Panc1 (cell line): ENCODE measurements at regions not wholly inside any gene's neighbourhood (a gene's known extent, or its start where the extent isn't known, plus 50 kb on each side); places are given as distances from the start of the nearest gene placed in this dataset.
"Not testable (repeated sequence)": the region's sequence is repeated elsewhere in the genome, so short reads cannot be mapped to it uniquely, and the experiment has no call there.

ENCODE experiments used
- ATAC-seq: fragments of 200-7000 bp; cut with Tn5 transposase; 2 replicates; pipeline ENCODE4 v1.9.1; 2020; ENCODE audit warnings: mild to moderate bottlenecking, moderate library complexity
- BruUV-seq: library from RNA; stranded (reverse); fragments of 400-500 nt; replicated peaks from 2 replicates; lab custom pipeline; 2021; lab: Mats Ljungman, UMichigan
- CTCF ChIA-PET: fragments of 300-600 bp; sonication (Branson Sonifier 250); formaldehyde crosslinking; loops from one replicate; lab custom pipeline; 2022; ENCODE audit warnings: antibody characterized with exemption; lab: Charles Lee
- POLR2A ChIA-PET: fragments of 300-600 bp; sonication (Branson Sonifier 250); formaldehyde crosslinking; loops from one replicate; lab custom pipeline; 2022; ENCODE audit warnings: antibody characterized with exemption; lab: Charles Lee
- DNase-seq: peaks from one replicate; pipeline ENCODE4 v3.0.0-alpha.2; 2010; ENCODE audit warnings: low read depth, low spot score
- H3K27ac ChIP-seq: 2 replicates; pipeline ENCODE4 v1.5.1; 2011; ENCODE audit warnings: mild to moderate bottlenecking, low read length, inconsistent platforms
- H3K27me3 ChIP-seq: fragments of 200-500 bp; sonication (Bioruptor generic); 2 replicates; pipeline ENCODE4 v1.6.0; 2014; ENCODE audit warnings: low read length, inconsistent platforms; ENCODE audit not compliant: control insufficient read depth, insufficient read depth
- H3K36me3 ChIP-seq: fragments of 200-500 bp; sonication (Bioruptor generic); 2 replicates; pipeline ENCODE4 v1.5.1; 2014; ENCODE audit warnings: inconsistent platforms, mild to moderate bottlenecking, low read length, moderate library complexity; ENCODE audit not compliant: control insufficient read depth, insufficient read depth
- H3K4me1 ChIP-seq: 2 replicates; pipeline ENCODE4 v1.5.1; 2011; ENCODE audit warnings: inconsistent platforms, mild to moderate bottlenecking, low read length, moderate library complexity; ENCODE audit not compliant: control insufficient read depth, insufficient read depth
- H3K4me3 ChIP-seq, 2 experiments: 2 replicates each; pipeline ENCODE4 v1.5.1; 2011 to 2012; ENCODE audit warnings: low read depth in 2 of 2, low read length in 2 of 2, mild to moderate bottlenecking in 2 of 2, inconsistent platforms in 1 of 2, moderate library complexity in 1 of 2
- H3K9me3 ChIP-seq: fragments of 200-500 bp; sonication (Bioruptor generic); 2 replicates; pipeline ENCODE4 v1.5.1; 2014; ENCODE audit warnings: low read depth, mild to moderate bottlenecking, inconsistent platforms, low read length, moderate library complexity; ENCODE audit not compliant: control insufficient read depth, insufficient read depth
- POLR2AphosphoS5 ChIP-seq: IDR thresholded peaks from 2 replicates; pipeline ENCODE4 v1.6.1; 2012; ENCODE audit warnings: mild to moderate bottlenecking, low read depth, low read length, moderate library complexity
- SIN3A ChIP-seq: IDR thresholded peaks from 2 replicates; pipeline ENCODE4 v1.6.1; 2012; ENCODE audit warnings: low read depth, mild to moderate bottlenecking, low read length, moderate library complexity, borderline replicate concordance; ENCODE audit not compliant: insufficient read depth
- in situ Hi-C: cut with HindIII; loops from 2 replicates; pipeline ENCODE4 v1.10.0; 2016; ENCODE audit warnings: low sequenced_read_pairs, low pct_unique_long_range_greater_than_20kb
- intact Hi-C: fragments of 100-400 bp; cut with micrococcal nuclease; formaldehyde crosslinking; loops from one replicate; pipeline ENCODE4 v1.10.0; 2022; ENCODE audit not compliant: unreplicated experiment
- TF ChIP-seq, protein P1 (sequence below), 2 experiments: IDR thresholded peaks; 2 replicates each; pipeline ENCODE4 v1.6.1; 2011 to 2012; ENCODE audit warnings: low read depth in 2 of 2, control low read depth in 1 of 2, low read length in 1 of 2, mild to moderate bottlenecking in 1 of 2, moderate library complexity in 1 of 2; ENCODE audit not compliant: insufficient read depth in 1 of 2

DNA sequence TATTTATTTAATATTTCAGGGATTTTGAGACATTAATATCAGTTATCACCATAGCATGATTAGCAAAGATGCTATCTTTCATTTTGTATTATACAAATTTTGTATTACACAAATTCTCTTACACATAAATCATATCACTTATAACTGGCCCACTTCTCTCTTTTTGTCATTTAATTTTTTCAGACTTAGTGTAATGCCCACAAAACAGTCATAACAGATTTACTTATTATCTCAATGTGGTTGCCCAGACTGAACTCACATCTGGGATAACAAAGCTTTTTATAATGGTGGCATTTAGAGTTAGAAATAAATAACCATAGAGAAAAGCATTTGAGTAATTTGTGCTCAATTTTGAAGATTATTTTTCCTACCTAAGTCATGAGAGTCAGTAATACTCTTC is 148.3 kb downstream of the TFAP2B start:
- POLR2A ChIA-PET = no interaction called here
- Histone ChIP-seq H3K36me3 (no peaks in the 10 kb centered on the region), H3K9me3 (no peaks in the 10 kb centered on the region), H3K27ac (no peak overlapping the region), H3K4me1 (no peaks in the 10 kb centered on the region), H3K4me3 (no peak overlapping the region), H3K27me3 (no peaks in the 10 kb centered on the region)
- intact Hi-C loops = no loop called here
- no TSS peak for BruUV-seq
- in situ Hi-C loops = no loop called here
- no peak for DNase-seq
- TF ChIP-seq POLR2AphosphoS5 (no peak), SIN3A (no peak)
- TF ChIP-seq, protein P1, sequence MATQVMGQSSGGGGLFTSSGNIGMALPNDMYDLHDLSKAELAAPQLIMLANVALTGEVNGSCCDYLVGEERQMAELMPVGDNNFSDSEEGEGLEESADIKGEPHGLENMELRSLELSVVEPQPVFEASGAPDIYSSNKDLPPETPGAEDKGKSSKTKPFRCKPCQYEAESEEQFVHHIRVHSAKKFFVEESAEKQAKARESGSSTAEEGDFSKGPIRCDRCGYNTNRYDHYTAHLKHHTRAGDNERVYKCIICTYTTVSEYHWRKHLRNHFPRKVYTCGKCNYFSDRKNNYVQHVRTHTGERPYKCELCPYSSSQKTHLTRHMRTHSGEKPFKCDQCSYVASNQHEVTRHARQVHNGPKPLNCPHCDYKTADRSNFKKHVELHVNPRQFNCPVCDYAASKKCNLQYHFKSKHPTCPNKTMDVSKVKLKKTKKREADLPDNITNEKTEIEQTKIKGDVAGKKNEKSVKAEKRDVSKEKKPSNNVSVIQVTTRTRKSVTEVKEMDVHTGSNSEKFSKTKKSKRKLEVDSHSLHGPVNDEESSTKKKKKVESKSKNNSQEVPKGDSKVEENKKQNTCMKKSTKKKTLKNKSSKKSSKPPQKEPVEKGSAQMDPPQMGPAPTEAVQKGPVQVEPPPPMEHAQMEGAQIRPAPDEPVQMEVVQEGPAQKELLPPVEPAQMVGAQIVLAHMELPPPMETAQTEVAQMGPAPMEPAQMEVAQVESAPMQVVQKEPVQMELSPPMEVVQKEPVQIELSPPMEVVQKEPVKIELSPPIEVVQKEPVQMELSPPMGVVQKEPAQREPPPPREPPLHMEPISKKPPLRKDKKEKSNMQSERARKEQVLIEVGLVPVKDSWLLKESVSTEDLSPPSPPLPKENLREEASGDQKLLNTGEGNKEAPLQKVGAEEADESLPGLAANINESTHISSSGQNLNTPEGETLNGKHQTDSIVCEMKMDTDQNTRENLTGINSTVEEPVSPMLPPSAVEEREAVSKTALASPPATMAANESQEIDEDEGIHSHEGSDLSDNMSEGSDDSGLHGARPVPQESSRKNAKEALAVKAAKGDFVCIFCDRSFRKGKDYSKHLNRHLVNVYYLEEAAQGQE (IDR thresholded peaks at IDR 0.05; ENCODE audit: insufficient read depth in 1 of 2, low read depth in 2 of 2, low read length in 1 of 2) = no peak
- no peak for ATAC-seq
- CTCF ChIA-PET = no interaction called here

DNA sequence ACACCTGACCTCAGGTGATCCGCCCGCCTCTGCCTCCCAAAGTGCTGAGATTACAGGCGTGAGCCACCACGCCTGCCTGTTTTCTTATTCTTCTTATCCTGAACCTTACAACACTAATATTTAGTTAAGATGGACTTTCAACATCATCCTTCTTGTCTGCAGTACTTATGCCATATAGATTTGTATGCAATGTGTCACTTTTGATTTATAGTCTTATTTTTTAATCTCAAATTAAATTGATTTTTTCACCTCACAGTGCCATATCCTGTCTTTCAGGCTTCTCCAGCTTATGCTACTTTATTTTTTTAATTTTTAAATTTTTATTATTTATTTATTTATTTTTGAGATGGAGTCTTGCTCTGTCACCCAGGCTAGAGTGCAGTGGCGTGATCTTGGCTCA is 149.6 kb downstream of the TFAP2B start:
- CTCF ChIA-PET = interaction anchor here (0.7 kb wide), 1 partner anchor 444 kb away, joined by 13 read pairs; no protein-coding TSS in a partner anchor

DNA sequence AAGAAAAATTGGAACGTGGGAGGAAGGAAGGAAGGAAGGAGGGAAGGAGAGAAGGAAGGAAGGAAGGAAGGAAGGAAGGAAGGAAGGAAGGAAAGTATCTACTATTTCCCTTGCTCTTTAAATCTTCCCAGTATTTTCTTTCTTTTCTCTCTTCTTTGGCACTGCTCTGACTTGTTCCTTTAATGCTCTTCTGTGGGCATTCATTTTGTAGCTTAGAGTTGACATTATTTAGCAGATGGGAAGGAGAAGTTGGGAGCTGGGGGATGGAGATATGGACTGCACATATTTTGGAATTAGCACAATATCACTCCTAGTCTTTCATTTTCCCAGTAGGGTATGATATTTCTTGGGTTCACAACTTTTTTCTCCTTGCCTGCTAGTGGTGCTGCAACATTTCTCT is 152.2 kb downstream of the TFAP2B start:
- BruUV-seq = no TSS peak
- Histone ChIP-seq H3K4me1 (no peaks in the 10 kb centered on the region), H3K36me3 (no peaks in the 10 kb centered on the region), H3K9me3 (no peaks in the 10 kb centered on the region), H3K27ac (no peak overlapping the region), H3K4me3 (no peak overlapping the region), H3K27me3 (no peaks in the 10 kb centered on the region)
- CTCF ChIA-PET = no interaction called here
- ATAC-seq (no peak), DNase-seq (no peak)
- in situ Hi-C loops (no loop called here), intact Hi-C loops (no loop called here)
- TF ChIP-seq POLR2AphosphoS5 = no peak
- TF ChIP-seq, protein P1 (IDR thresholded peaks at IDR 0.05; ENCODE audit: insufficient read depth in 1 of 2, low read depth in 2 of 2, low read length in 1 of 2) = no peak
- POLR2A ChIA-PET = no interaction called here

More for the DNA sequence above, 149.6 kb downstream of the TFAP2B start:
- ATAC-seq, H3K27me3 ChIP-seq, H3K27ac ChIP-seq, H3K9me3 ChIP-seq, H3K36me3 ChIP-seq, in situ Hi-C loops, POLR2A ChIA-PET, H3K4me1 ChIP-seq, intact Hi-C loops, DNase-seq, BruUV-seq, H3K4me3 ChIP-seq: not testable (repeated sequence)
